CD14-positive monocyte (primary cell): ENCODE measurements at regions not wholly inside any gene's neighbourhood (a gene's known extent, or its start where the extent isn't known, plus 50 kb on each side); places are given as distances from the start of the nearest gene placed in this dataset.

ENCODE experiments used
- DNase-seq, 3 donors: peaks; one replicate each; pipeline ENCODE4 v3.0.0-alpha.2; 2011 to 2022
- H2AFZ ChIP-seq: 2 replicates; pipeline ENCODE4 v1.6.0; 2012; ENCODE audit warnings: mild to moderate bottlenecking, low read depth, low read length, inconsistent platforms; ENCODE audit not compliant: insufficient read depth, poor library complexity, severe bottlenecking
- H3K27ac ChIP-seq, 2 donors: 1 replicate in 1 of 2; 2 replicates in 1 of 2; pipeline ENCODE4 v1.5.1; 2012 to 2013; ENCODE audit warnings: low read length in 2 of 2, control low read depth in 1 of 2, inconsistent platforms in 1 of 2, low read depth in 1 of 2, mild to moderate bottlenecking in 1 of 2
- H3K27me3 ChIP-seq, 2 donors: one replicate each; pipeline versions ENCODE4 v1.6.0 to v1.6.1; 2011 to 2013; ENCODE audit warnings: low read length in 2 of 2; ENCODE audit not compliant: control insufficient read depth in 2 of 2, insufficient read depth in 2 of 2
- H3K36me3 ChIP-seq, 2 donors: replicated peaks in 1 of 2; 1 replicate in 1 of 2; 2 replicates in 1 of 2; pipeline versions ENCODE4 v1.5.1 to v1.6.1; 2012 to 2013; ENCODE audit warnings: low read length in 2 of 2, control low read depth in 1 of 2, inconsistent platforms in 1 of 2, mild to moderate bottlenecking in 1 of 2; ENCODE audit not compliant: insufficient read depth in 2 of 2, control insufficient read depth in 1 of 2
- H3K4me1 ChIP-seq, 2 donors: 1 replicate in 1 of 2; 2 replicates in 1 of 2; pipeline versions ENCODE4 v1.5.1 to v1.6.1; 2012 to 2013; ENCODE audit warnings: low read length in 2 of 2, control low read depth in 1 of 2, inconsistent platforms in 1 of 2, mild to moderate bottlenecking in 1 of 2, moderate library complexity in 1 of 2; ENCODE audit not compliant: insufficient read depth in 2 of 2, control insufficient read depth in 1 of 2
- H3K4me2 ChIP-seq: replicated peaks from 2 replicates; pipeline ENCODE3; 2012; ENCODE audit warnings: low read length, moderate library complexity, mild to moderate bottlenecking; ENCODE audit not compliant: poor library complexity, severe bottlenecking; ENCODE audit errors: extremely low read depth
- H3K4me3 ChIP-seq, 3 experiments: fragments of 200-600 bp in 1 of 3; sonication (generic) in 1 of 3; replicated peaks in 1 of 3; 1 replicate in 2 of 3; 2 replicates in 1 of 3; pipeline ENCODE4 v1.5.1; 2011 to 2013; ENCODE audit warnings: low read length in 3 of 3, mild to moderate bottlenecking in 3 of 3, control low read depth in 2 of 3, low read depth in 2 of 3, inconsistent platforms in 1 of 3, moderate library complexity in 1 of 3
- H3K79me2 ChIP-seq: 2 replicates; pipeline ENCODE4 v1.6.0; 2012; ENCODE audit warnings: mild to moderate bottlenecking, control low read depth, inconsistent platforms, low read length, moderate library complexity; ENCODE audit not compliant: insufficient read depth
- H3K9ac ChIP-seq: 2 replicates; pipeline ENCODE4 v1.6.0; 2017; ENCODE audit warnings: low read length, mild to moderate bottlenecking; ENCODE audit not compliant: insufficient read depth, poor library complexity, severe bottlenecking
- H3K9me3 ChIP-seq, 2 donors: replicated peaks in 1 of 2; 1 replicate in 1 of 2; 2 replicates in 1 of 2; pipeline versions ENCODE4 v1.5.1 to v1.6.1; 2012 to 2013; ENCODE audit warnings: low read length in 2 of 2, control low read depth in 1 of 2; ENCODE audit not compliant: control insufficient read depth in 1 of 2, insufficient read depth in 1 of 2
- H4K20me1 ChIP-seq: 2 replicates; pipeline ENCODE4 v1.6.0; 2012; ENCODE audit warnings: mild to moderate bottlenecking, low read length, control low read depth, moderate library complexity; ENCODE audit not compliant: insufficient read depth
- H3K27ac Mint-ChIP-seq, 7 donors: one replicate each; pipeline ENCODE4 v1.8.0; 2020; ENCODE audit warnings: mild to moderate bottlenecking in 7 of 7, mixed read lengths in 7 of 7, moderate library complexity in 6 of 7, inconsistent platforms in 2 of 7
- H3K27me3 Mint-ChIP-seq, 3 donors: one replicate each; pipeline ENCODE4 v1.8.0; 2021 to 2022; ENCODE audit warnings: low read depth in 3 of 3, mild to moderate bottlenecking in 3 of 3, mixed read lengths in 3 of 3, moderate library complexity in 3 of 3, inconsistent platforms in 1 of 3
- H3K36me3 Mint-ChIP-seq, 2 donors: one replicate each; pipeline ENCODE4 v1.8.0; 2020; ENCODE audit warnings: mixed read lengths in 2 of 2, inconsistent platforms in 1 of 2, mild to moderate bottlenecking in 1 of 2
- H3K4me1 Mint-ChIP-seq: one replicate; pipeline ENCODE4 v1.8.0; 2020; ENCODE audit warnings: mild to moderate bottlenecking, mixed read lengths
- H3K4me3 Mint-ChIP-seq, 2 donors: one replicate each; pipeline ENCODE4 v1.8.0; 2020; ENCODE audit warnings: mild to moderate bottlenecking in 2 of 2, mixed read lengths in 2 of 2, moderate library complexity in 1 of 2
- H3K9me3 Mint-ChIP-seq, 7 donors: one replicate each; pipeline ENCODE4 v1.8.0; 2020 to 2022; ENCODE audit warnings: mixed read lengths in 7 of 7, mild to moderate bottlenecking in 6 of 7, moderate library complexity in 6 of 7, inconsistent platforms in 2 of 7
- CTCF ChIP-seq: fragments of 200-600 bp; IDR thresholded peaks from one replicate; pipeline ENCODE4 v1.8.0; 2022; ENCODE audit warnings: antibody characterized with exemption, mild to moderate bottlenecking
- WGBS: methylation state at CpG from one replicate; pipeline ENCODE4 v1.1.5; 2013; ENCODE audit warnings: missing lambda C conversion rate; ENCODE audit not compliant: insufficient coverage; 5-methylcytosine and 5-hydroxymethylcytosine counted together
- intact Hi-C, 2 donors: fragments of 100-400 bp; cut with micrococcal nuclease; formaldehyde crosslinking; loops; one replicate each; pipeline versions ENCODE4 v1.15.0 to v1.15.1; 2023

- DNase-seq, result no peak
- H3K79me2 ChIP-seq, result no peaks in the 10 kb centered on the region
- Mint-ChIP-seq H3K36me3 (no peaks in the 10 kb centered on the region), H3K4me3 (no peak overlapping the region), H3K27me3 (no peaks in the 10 kb centered on the region), H3K27ac (no peak overlapping the region), H3K4me1 (no peaks in the 10 kb centered on the region), H3K9me3 (peaks cover 0 to 7% (median 2%) of the 10 kb centered on the region in 7 donors)
- no peaks in the 10 kb centered on the region for H3K27me3 ChIP-seq
- H3K36me3 ChIP-seq, result no peaks in the 10 kb centered on the region
- H3K9ac ChIP-seq, result no peak overlapping the region
- H3K4me1 ChIP-seq, result no peaks in the 10 kb centered on the region
- no peak overlapping the region for H3K27ac ChIP-seq
- no peak overlapping the region for H3K4me2 ChIP-seq
- intact Hi-C loops, result no loop called here
- H2AFZ ChIP-seq, result no peak overlapping the region
- TF ChIP-seq CTCF, result no peak
- H4K20me1 ChIP-seq, result no peaks in the 10 kb centered on the region
- H3K4me3 ChIP-seq, result no peak overlapping the region
- WGBS, result no CpG with 5 or more reads among the region's 2 CpGs
- peaks cover 0 to 3% of the 10 kb centered on the region in 2 donors for H3K9me3 ChIP-seq
Observed at GRCh38 chr15:94792196-94792595, 560.8 kb downstream of the MCTP2 start.

- 80% methylated on average over 1 of the region's 3 CpGs for WGBS
- Histone ChIP-seq H2AFZ (no peak overlapping the region), H3K4me1 (no peaks in the 10 kb centered on the region), H4K20me1 (no peaks in the 10 kb centered on the region), H3K79me2 (no peaks in the 10 kb centered on the region), H3K27ac (no peak overlapping the region), H3K27me3 (no peaks in the 10 kb centered on the region), H3K9me3 (peaks cover 0 to 3% of the 10 kb centered on the region in 2 donors), H3K4me3 (no peak overlapping the region), H3K4me2 (no peak overlapping the region), H3K9ac (no peak overlapping the region), H3K36me3 (no peaks in the 10 kb centered on the region)
- Mint-ChIP-seq H3K27me3 (no peaks in the 10 kb centered on the region), H3K4me3 (no peak overlapping the region), H3K9me3 (peaks cover 0 to 7% (median under 1%) of the 10 kb centered on the region in 7 donors), H3K27ac (no peak overlapping the region), H3K4me1 (no peaks in the 10 kb centered on the region), H3K36me3 (no peaks in the 10 kb centered on the region)
- no peak for TF ChIP-seq CTCF
- intact Hi-C loops, result no loop called here
- DNase-seq, result no peak
Observed at GRCh38 chr15:94793207-94793606, 561.8 kb downstream of the MCTP2 start.
